H1 (cell line): ENCODE measurements at regions not wholly inside any gene's neighbourhood (a gene's known extent, or its start where the extent isn't known, plus 50 kb on each side); places are given as distances from the start of the nearest gene placed in this dataset.

ENCODE experiments used
- ATF3 ChIP-seq: IDR thresholded peaks from 2 replicates; pipeline ENCODE4 v1.6.1; 2011; ENCODE audit warnings: low read depth, mild to moderate bottlenecking, low read length; ENCODE audit not compliant: insufficient read depth
- CHD1 ChIP-seq: IDR thresholded peaks from 2 replicates; pipeline ENCODE4 v1.6.1; 2012; ENCODE audit warnings: low read depth, low read length, improper control_type of control experiment
- EP300 ChIP-seq, 2 experiments: IDR thresholded peaks; 1 replicate in 1 of 2; 2 replicates in 1 of 2; pipeline ENCODE4 v1.6.1; 2011 to 2012; ENCODE audit warnings: low read depth in 2 of 2, low read length in 2 of 2, mild to moderate bottlenecking in 2 of 2, borderline replicate concordance in 1 of 2, inconsistent platforms in 1 of 2, moderate library complexity in 1 of 2
- JUND ChIP-seq: IDR thresholded peaks from 2 replicates; pipeline ENCODE4 v1.6.1; 2011; ENCODE audit warnings: mild to moderate bottlenecking, improper control_type of control experiment, low read length
- KDM1A ChIP-seq: fragments of 200-600, 300-600 bp; sonication (generic); IDR thresholded peaks from 2 replicates; pipeline ENCODE4 v1.7.1; 2016; ENCODE audit warnings: mild to moderate bottlenecking, low read length, borderline replicate concordance
- MAFK ChIP-seq: IDR thresholded peaks from 2 replicates; pipeline ENCODE4 v1.6.1; 2012; ENCODE audit warnings: low read depth, mild to moderate bottlenecking, improper control_type of control experiment, low read length
- RAD21 ChIP-seq, 2 experiments: IDR thresholded peaks in 1 of 2; conservative IDR thresholded peaks in 1 of 2; 2 replicates each; pipeline ENCODE4 v1.6.1; 2011; ENCODE audit warnings: low read depth in 2 of 2, low read length in 2 of 2, improper control_type of control experiment in 1 of 2, inconsistent platforms in 1 of 2, mild to moderate bottlenecking in 1 of 2, moderate library complexity in 1 of 2
- SIRT6 ChIP-seq: IDR thresholded peaks from one replicate; pipeline ENCODE4 v1.7.1; 2012; ENCODE audit warnings: low read length, inconsistent platforms
- SIX5 ChIP-seq: IDR thresholded peaks from 2 replicates; pipeline ENCODE4 v1.6.1; 2011; ENCODE audit warnings: mild to moderate bottlenecking, low read depth, low read length

GRCh38 chr20:20824924-20825584 lies 112.6 kb upstream of the RALGAPA2 start (continued):
- TF ChIP-seq JUND (no peak), SIRT6 (no peak), MAFK (no peak), CHD1 (no peak), EP300 (IDR thresholded peaks at IDR 0.05; ENCODE audit: borderline replicate concordance in 1 of 2, low read depth in 2 of 2, low read length in 2 of 2) (no peak), RAD21 (IDR thresholded peaks at IDR 0.05 in 1 of 2, conservative IDR thresholded peaks at IDR 0.05 in 1 of 2; ENCODE audit: low read depth in 2 of 2, low read length in 2 of 2) (peak; percentile 74 to 84), KDM1A (no peak), ATF3 (no peak), SIX5 (no peak)
